Thyroid gland (tissue), 4 donors: ENCODE measurements at regions not wholly inside any gene's neighbourhood (a gene's known extent, or its start where the extent isn't known, plus 50 kb on each side); places are given as distances from the start of the nearest gene placed in this dataset.

Experiments
- POLR2A ChIP-seq, 2 donors: fragments of 450-650 bp; IDR thresholded peaks; one replicate each; pipeline ENCODE4 v1.6.1; 2017; ENCODE audit warnings: antibody characterized with exemption in 2 of 2, mild to moderate bottlenecking in 2 of 2, moderate library complexity in 1 of 2
- TF ChIP-seq, protein P1 (sequence below), 6 experiments: fragments of 200-600 bp in 3 of 6; fragments of 450-650 bp in 3 of 6; sonication (generic) in 3 of 6; IDR thresholded peaks; one replicate each; pipeline ENCODE4 v1.5.1; 2016 to 2019; ENCODE audit warnings: antibody characterized with exemption in 6 of 6, mild to moderate bottlenecking in 2 of 6, inconsistent platforms in 1 of 6, moderate library complexity in 1 of 6

DNA sequence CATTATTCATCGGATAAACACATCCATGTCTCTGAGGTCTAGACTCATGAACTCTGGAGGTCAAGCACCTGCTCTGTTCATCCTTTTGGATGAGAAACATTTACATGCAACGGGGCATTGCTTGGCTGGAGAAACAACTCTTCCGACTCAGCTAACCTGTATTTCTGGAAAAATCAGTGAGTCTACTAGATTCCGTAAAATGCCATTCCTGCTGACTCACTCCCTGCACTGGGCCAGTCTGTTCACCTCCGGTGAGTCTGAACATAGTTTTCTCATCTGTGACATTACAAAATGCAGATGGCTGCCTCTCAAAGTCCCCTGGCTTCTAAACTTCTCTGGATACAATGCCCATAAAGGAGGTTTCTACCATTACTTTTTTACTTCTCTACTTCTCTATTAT lies 185.7 kb upstream of the HS3ST1 start:
- TF ChIP-seq, protein P1, sequence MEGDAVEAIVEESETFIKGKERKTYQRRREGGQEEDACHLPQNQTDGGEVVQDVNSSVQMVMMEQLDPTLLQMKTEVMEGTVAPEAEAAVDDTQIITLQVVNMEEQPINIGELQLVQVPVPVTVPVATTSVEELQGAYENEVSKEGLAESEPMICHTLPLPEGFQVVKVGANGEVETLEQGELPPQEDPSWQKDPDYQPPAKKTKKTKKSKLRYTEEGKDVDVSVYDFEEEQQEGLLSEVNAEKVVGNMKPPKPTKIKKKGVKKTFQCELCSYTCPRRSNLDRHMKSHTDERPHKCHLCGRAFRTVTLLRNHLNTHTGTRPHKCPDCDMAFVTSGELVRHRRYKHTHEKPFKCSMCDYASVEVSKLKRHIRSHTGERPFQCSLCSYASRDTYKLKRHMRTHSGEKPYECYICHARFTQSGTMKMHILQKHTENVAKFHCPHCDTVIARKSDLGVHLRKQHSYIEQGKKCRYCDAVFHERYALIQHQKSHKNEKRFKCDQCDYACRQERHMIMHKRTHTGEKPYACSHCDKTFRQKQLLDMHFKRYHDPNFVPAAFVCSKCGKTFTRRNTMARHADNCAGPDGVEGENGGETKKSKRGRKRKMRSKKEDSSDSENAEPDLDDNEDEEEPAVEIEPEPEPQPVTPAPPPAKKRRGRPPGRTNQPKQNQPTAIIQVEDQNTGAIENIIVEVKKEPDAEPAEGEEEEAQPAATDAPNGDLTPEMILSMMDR (IDR thresholded peaks at IDR 0.05), result no peak
- no peak for TF ChIP-seq POLR2A (IDR thresholded peaks at IDR 0.05)
